HCT116 (cell line): ENCODE measurements at regions not wholly inside any gene's neighbourhood (a gene's known extent, or its start where the extent isn't known, plus 50 kb on each side); places are given as distances from the start of the nearest gene placed in this dataset.

Source experiments
- CEBPB ChIP-seq: IDR thresholded peaks from 2 replicates; pipeline ENCODE4 v1.6.1; 2012; ENCODE audit warnings: low read depth
- CTCF ChIP-seq, 3 experiments: fragments of 200-600 bp in 1 of 3; sonication (generic) in 1 of 3; IDR thresholded peaks in 2 of 3; conservative IDR thresholded peaks in 1 of 3; 2 replicates each; pipeline ENCODE4 v1.5.1; 2012 to 2017; ENCODE audit warnings: low read depth in 2 of 3, low read length in 2 of 3, antibody characterized with exemption in 1 of 3, borderline replicate concordance in 1 of 3, control low read depth in 1 of 3, mild to moderate bottlenecking in 1 of 3, mixed read lengths in 1 of 3, mixed run types in 1 of 3, moderate library complexity in 1 of 3; ENCODE audit not compliant: insufficient read depth in 1 of 3
- EZH2 ChIP-seq: fragments of 200-600 bp; sonication (generic); IDR thresholded peaks from 2 replicates; pipeline ENCODE4 v1.6.1; 2017; ENCODE audit warnings: antibody characterized with exemption, mixed run types
- EZH2phosphoT487 ChIP-seq: fragments of 200-600 bp; IDR thresholded peaks from 2 replicates; pipeline ENCODE4 v1.6.1; 2018; ENCODE audit warnings: antibody characterized with exemption, borderline replicate concordance
- FOSL1 ChIP-seq: IDR thresholded peaks from 2 replicates; pipeline ENCODE4 v1.6.1; 2012; ENCODE audit warnings: low read depth
- POLR2A ChIP-seq: IDR thresholded peaks from 2 replicates; pipeline ENCODE4 v1.7.0; 2011; ENCODE audit warnings: borderline replicate concordance; ENCODE audit not compliant: insufficient read depth, insufficient read length; ENCODE audit errors: extremely low read depth
- POLR2AphosphoS5 ChIP-seq: IDR thresholded peaks from 2 replicates; pipeline ENCODE4 v1.6.1; 2011; ENCODE audit warnings: mild to moderate bottlenecking, low read depth, low read length, moderate library complexity
- SIN3A ChIP-seq: IDR thresholded peaks from 2 replicates; pipeline ENCODE4 v1.6.1; 2012; ENCODE audit warnings: low read depth
- ZFX ChIP-seq: fragments of 450-650 bp; IDR thresholded peaks from 2 replicates; pipeline ENCODE4 v1.6.1; 2017

GRCh38 chr13:99892866-99893504, 78.6 kb downstream of the ZIC5 start:
- TF ChIP-seq ZFX (no peak), CTCF (IDR thresholded peaks at IDR 0.05 in 2 of 3, conservative IDR thresholded peaks at IDR 0.05 in 1 of 3; ENCODE audit: borderline replicate concordance in 1 of 3, insufficient read depth in 1 of 3, low read depth in 2 of 3, low read length in 2 of 3) (no peak), FOSL1 (no peak), POLR2AphosphoS5 (no peak), CEBPB (no peak), POLR2A (no peak), EZH2 (no peak), EZH2phosphoT487 (no peak), SIN3A (no peak)
